DOHH2 (cell line): ENCODE measurements at regions not wholly inside any gene's neighbourhood (a gene's known extent, or its start where the extent isn't known, plus 50 kb on each side); places are given as distances from the start of the nearest gene placed in this dataset.
"Not testable (repeated sequence)": the region's sequence is repeated elsewhere in the genome, so short reads cannot be mapped to it uniquely, and the experiment has no call there.

Experiments
- H3F3A ChIP-seq: fragments of 200-600 bp; sonication (generic), shearing (Covaris generic); 2 replicates; pipeline ENCODE4 v1.6.0; 2016; ENCODE audit warnings: antibody characterized with exemption, mild to moderate bottlenecking; ENCODE audit not compliant: control insufficient read depth, insufficient read depth
- H3K27ac ChIP-seq: fragments of 200-600 bp; sonication (generic); 2 replicates; pipeline ENCODE4 v1.5.1; 2014; ENCODE audit warnings: low read depth, mild to moderate bottlenecking, low read length, moderate library complexity
- H3K27me3 ChIP-seq: fragments of 200-600 bp; sonication (generic); 2 replicates; pipeline ENCODE4 v1.6.1; 2014; ENCODE audit warnings: mild to moderate bottlenecking, low read length, mixed read lengths; ENCODE audit not compliant: control insufficient read depth
- H3K36me3 ChIP-seq: fragments of 200-600 bp; sonication (generic); 2 replicates; pipeline ENCODE4 v1.6.1; 2014; ENCODE audit warnings: mild to moderate bottlenecking, low read length, moderate library complexity, mixed read lengths; ENCODE audit not compliant: control insufficient read depth
- H3K4me1 ChIP-seq: fragments of 200-600 bp; sonication (generic); 2 replicates; pipeline ENCODE4 v1.6.1; 2014; ENCODE audit warnings: mild to moderate bottlenecking, low read length, mixed read lengths; ENCODE audit not compliant: control insufficient read depth
- H3K4me2 ChIP-seq: fragments of 200-600 bp; sonication (generic); 2 replicates; pipeline ENCODE4 v1.6.0; 2014; ENCODE audit warnings: mild to moderate bottlenecking, low read length, moderate library complexity
- H3K4me3 ChIP-seq: fragments of 200-600 bp; sonication (generic); 2 replicates; pipeline ENCODE4 v1.5.1; 2014; ENCODE audit warnings: mild to moderate bottlenecking, low read length, mixed read lengths
- H3K79me2 ChIP-seq: fragments of 200-600 bp; sonication (generic); 2 replicates; pipeline ENCODE4 v1.6.1; 2014; ENCODE audit warnings: mild to moderate bottlenecking, low read length, mixed read lengths; ENCODE audit not compliant: control insufficient read depth
- H3K9me2 ChIP-seq: fragments of 200-600 bp; sonication (generic); replicated peaks from 2 replicates; pipeline ENCODE4 v1.6.1; 2014; ENCODE audit warnings: mild to moderate bottlenecking, low read length, mixed read lengths; ENCODE audit not compliant: control insufficient read depth
- H3K9me3 ChIP-seq: fragments of 200-600 bp; sonication (generic); 2 replicates; pipeline ENCODE4 v1.6.1; 2014; ENCODE audit warnings: antibody characterized with exemption, low read length, mixed read lengths; ENCODE audit not compliant: control insufficient read depth, insufficient read depth
- H4K20me1 ChIP-seq: fragments of 200-600 bp; sonication (generic); 2 replicates; pipeline ENCODE4 v1.6.0; 2014; ENCODE audit warnings: low read depth, mild to moderate bottlenecking, antibody characterized with exemption, low read length, moderate library complexity; ENCODE audit not compliant: control insufficient read depth, insufficient read depth
- CTCF ChIP-seq: fragments of 200-600 bp; sonication (generic); IDR thresholded peaks from one replicate; pipeline ENCODE4 v1.5.1; 2014; ENCODE audit warnings: antibody characterized with exemption, mild to moderate bottlenecking, low read depth, low read length; ENCODE audit not compliant: poor library complexity, severe bottlenecking
- EZH2phosphoT487 ChIP-seq: fragments of 200-600 bp; sonication (generic); IDR thresholded peaks from 2 replicates; pipeline ENCODE4 v1.6.1; 2017; ENCODE audit warnings: borderline replicate concordance, mild to moderate bottlenecking, antibody characterized with exemption, low read length, moderate library complexity, mixed read lengths

- Histone ChIP-seq H3K9me3 (no peaks in the 10 kb centered on the region), H3K4me2 (0 out of 2 replicates have a peak overlapping the region, but pooled peaks have one; percentile 5), H3K79me2 (no peaks in the 10 kb centered on the region), H3K27ac (no peak overlapping the region), H3F3A (no peaks in the 10 kb centered on the region), H3K4me3 (no peak overlapping the region), H3K27me3 (no peaks in the 10 kb centered on the region), H4K20me1 (no peaks in the 10 kb centered on the region), H3K9me2 (no peaks in the 10 kb centered on the region), H3K36me3 (no peaks in the 10 kb centered on the region), H3K4me1 (peaks cover 19% of the 10 kb centered on the region)
- TF ChIP-seq CTCF (no peak), EZH2phosphoT487 (no peak)
Measured at GRCh38 chr2:136284226-136285119, 166.5 kb upstream of the CXCR4 start.

- Histone ChIP-seq H3K4me2 (no peak overlapping the region), H3K27me3 (no peaks in the 10 kb centered on the region), H3F3A (no peaks in the 10 kb centered on the region), H4K20me1 (no peaks in the 10 kb centered on the region), H3K4me3 (no peak overlapping the region), H3K9me3 (no peaks in the 10 kb centered on the region), H3K4me1 (peaks cover 19% of the 10 kb centered on the region), H3K9me2 (no peaks in the 10 kb centered on the region), H3K36me3 (no peaks in the 10 kb centered on the region), H3K79me2 (no peaks in the 10 kb centered on the region), H3K27ac (no peak overlapping the region)
- TF ChIP-seq EZH2phosphoT487 (no peak), CTCF (no peak)
Measured at GRCh38 chr2:136282251-136282650, 164.3 kb upstream of the CXCR4 start.

GRCh38 chr2:136281281-136282114 lies 163.5 kb upstream of the CXCR4 start:
- Histone ChIP-seq H3K27ac (no peak overlapping the region), H3K79me2 (no peaks in the 10 kb centered on the region)

GRCh38 chr2:136266346-136266745 lies 148.4 kb upstream of the CXCR4 start:
- not testable (repeated sequence) for H3K36me3 ChIP-seq, H3F3A ChIP-seq, H3K27me3 ChIP-seq, H3K27ac ChIP-seq, H4K20me1 ChIP-seq, H3K9me3 ChIP-seq, H3K79me2 ChIP-seq, H3K4me2 ChIP-seq, H3K4me1 ChIP-seq, H3K4me3 ChIP-seq, H3K9me2 ChIP-seq

More at GRCh38 chr2:136281281-136282114, 163.5 kb upstream of the CXCR4 start:
- Histone ChIP-seq H3K9me2 (no peaks in the 10 kb centered on the region), H3K27me3 (no peaks in the 10 kb centered on the region), H3K36me3 (no peaks in the 10 kb centered on the region), H3K4me1 (peaks cover 19% of the 10 kb centered on the region), H4K20me1 (no peaks in the 10 kb centered on the region), H3K4me2 (no peak overlapping the region), H3K9me3 (no peaks in the 10 kb centered on the region), H3K4me3 (no peak overlapping the region), H3F3A (no peaks in the 10 kb centered on the region)
- TF ChIP-seq CTCF (no peak), EZH2phosphoT487 (no peak)
